ENCODE measurements at regions not wholly inside any gene's neighbourhood (a gene's known extent, or its start where the extent isn't known, plus 50 kb on each side); places are given as distances from the start of the nearest gene placed in this dataset.

DNA sequence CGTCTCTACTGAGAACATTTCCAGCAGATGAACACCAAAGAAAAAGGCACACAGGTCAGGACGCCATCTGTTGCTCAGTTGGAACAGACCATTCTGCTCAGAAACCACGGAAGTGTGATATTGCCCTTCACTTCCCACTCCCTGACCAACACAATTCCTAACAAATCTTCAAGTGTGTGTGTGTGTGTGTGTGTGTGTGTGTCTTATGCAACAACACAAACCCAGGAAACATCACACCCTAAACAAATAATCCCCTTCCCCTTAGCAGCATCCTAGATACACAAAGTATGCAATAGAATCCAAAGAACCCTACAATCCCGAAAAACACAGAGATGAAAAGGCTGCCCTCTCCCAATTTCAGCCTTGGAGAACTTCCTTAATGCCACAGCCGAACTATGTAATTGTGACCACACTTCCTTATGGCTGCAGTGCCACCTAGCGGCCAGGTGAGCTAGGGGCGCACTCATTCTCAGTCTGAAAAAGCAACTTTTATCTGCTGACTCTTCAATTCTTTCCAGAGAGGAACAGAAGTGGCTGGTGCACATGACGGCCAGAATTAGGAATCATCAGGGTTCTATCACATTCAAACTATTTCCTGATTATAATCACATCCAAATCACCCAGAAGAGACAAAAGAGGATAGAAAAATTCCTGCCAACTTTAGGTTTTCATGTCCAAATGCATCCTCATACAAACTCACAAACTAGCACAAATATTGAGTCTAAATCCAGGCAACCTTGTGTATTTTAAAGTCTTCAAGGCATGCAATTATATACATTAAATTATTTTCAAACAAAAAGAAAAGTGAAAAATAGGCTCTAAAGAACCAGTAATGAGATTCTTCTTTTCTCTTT, 164.9 kb downstream of the DHX15 start:
- no peak overlapping the region for H3K27ac ChIP-seq (ENCODE audit: insufficient read depth, low read depth, low read length, poor library complexity, severe bottlenecking)
- no peaks in the 10 kb centered on the region for H3K9me3 ChIP-seq (ENCODE audit: control insufficient read depth, low read length)
- H3K36me3 ChIP-seq (ENCODE audit: control insufficient read depth, insufficient read depth, low read length) = no peaks in the 10 kb centered on the region
- peaks cover 8% of the 10 kb centered on the region for H3K27me3 ChIP-seq (ENCODE audit: control insufficient read depth, insufficient read depth, low read length, poor library complexity, severe bottlenecking)
- no peak overlapping the region for H3K4me3 ChIP-seq (ENCODE audit: insufficient read depth, low read depth, low read length)
- H3K4me1 ChIP-seq (ENCODE audit: control insufficient read depth, insufficient read depth, low read length) = no peaks in the 10 kb centered on the region
- WGBS, 2 experiments = 28 to 31% methylated on average over 7 to 8 of the region's 8 CpGs

DNA sequence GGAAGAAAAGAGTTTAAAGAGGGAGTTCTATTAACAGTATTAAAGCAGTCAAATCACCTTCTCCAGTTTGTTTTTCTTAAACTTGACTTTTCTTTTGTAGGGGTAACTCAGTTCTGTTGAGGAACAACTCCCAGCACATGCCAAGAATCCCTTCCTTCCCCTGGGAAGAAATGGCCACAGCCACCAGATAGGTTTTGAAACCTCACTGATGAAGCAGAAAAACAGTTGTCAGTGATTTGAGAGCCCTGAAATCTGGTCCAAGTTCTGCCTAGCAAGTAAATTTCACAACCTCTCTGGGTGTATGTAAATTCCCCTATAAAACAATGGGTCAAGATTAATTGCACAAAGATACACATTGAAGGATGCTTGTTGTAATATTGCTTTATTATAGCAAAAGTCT, 167.1 kb downstream of the DHX15 start:
- Histone ChIP-seq H3K36me3 (ENCODE audit: control insufficient read depth, insufficient read depth, low read length) (no peaks in the 10 kb centered on the region), H3K27me3 (ENCODE audit: control insufficient read depth, insufficient read depth, low read length, poor library complexity, severe bottlenecking) (peaks cover 10% of the 10 kb centered on the region), H3K4me1 (ENCODE audit: control insufficient read depth, insufficient read depth, low read length) (peaks cover 14% of the 10 kb centered on the region), H3K4me3 (ENCODE audit: insufficient read depth, low read depth, low read length) (no peak overlapping the region), H3K27ac (ENCODE audit: insufficient read depth, low read depth, low read length, poor library complexity, severe bottlenecking) (no peak overlapping the region), H3K9me3 (ENCODE audit: control insufficient read depth, low read length) (no peaks in the 10 kb centered on the region)

DNA sequence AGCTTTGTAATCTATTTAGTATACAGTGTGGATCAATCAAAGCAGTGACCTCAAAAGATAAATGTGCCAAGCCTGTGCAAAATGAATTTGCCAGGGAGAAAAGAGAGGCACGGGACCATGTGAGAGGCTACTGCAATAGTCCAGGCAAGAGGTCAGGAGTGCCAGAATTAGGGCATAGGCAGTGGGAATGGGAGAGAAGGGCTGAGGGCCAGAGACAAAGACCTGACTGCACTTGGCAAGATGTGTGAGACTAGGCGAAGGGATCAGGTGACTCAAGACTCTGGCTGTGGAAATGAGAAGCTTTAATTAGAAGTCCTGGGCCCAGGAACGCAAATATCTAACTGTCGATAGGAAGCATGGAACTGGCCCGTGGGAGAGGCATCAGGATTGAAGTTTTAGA, 168.1 kb downstream of the DHX15 start:
- H3K27me3 ChIP-seq (ENCODE audit: control insufficient read depth, insufficient read depth, low read length, poor library complexity, severe bottlenecking) = peaks cover 12% of the 10 kb centered on the region
- no peak overlapping the region for H3K27ac ChIP-seq (ENCODE audit: insufficient read depth, low read depth, low read length, poor library complexity, severe bottlenecking)
- WGBS, 2 experiments = 94 to 96% methylated on average over 5 of the region's 5 CpGs
- H3K4me3 ChIP-seq (ENCODE audit: insufficient read depth, low read depth, low read length) = no peak overlapping the region
- H3K9me3 ChIP-seq (ENCODE audit: control insufficient read depth, low read length) = no peaks in the 10 kb centered on the region
- H3K36me3 ChIP-seq (ENCODE audit: control insufficient read depth, insufficient read depth, low read length) = no peaks in the 10 kb centered on the region
- peaks cover 14% of the 10 kb centered on the region for H3K4me1 ChIP-seq (ENCODE audit: control insufficient read depth, insufficient read depth, low read length)

DNA sequence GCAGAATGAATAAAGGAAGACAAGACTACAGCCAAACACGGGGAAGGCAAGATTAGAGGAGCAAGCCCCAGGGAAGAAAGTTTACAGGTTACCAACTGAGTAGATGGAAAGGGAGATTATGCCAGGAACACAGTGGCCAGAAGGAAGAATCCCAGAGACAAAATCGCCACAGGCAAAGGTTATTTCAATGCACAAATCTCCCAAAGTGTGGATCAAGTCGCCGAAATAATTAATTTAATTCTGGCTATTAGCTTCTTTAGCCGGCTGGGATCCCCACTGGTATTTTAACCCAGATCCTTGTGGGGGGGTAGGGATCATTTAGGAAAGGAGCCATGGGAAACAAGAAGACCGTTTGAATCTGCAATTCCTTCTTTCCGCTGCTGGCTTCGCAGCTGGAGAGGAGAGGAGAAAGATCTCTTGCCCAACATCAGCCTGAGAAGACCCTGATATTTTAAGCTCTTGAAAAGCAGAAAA, 171.0 kb downstream of the DHX15 start:
- Histone ChIP-seq H3K27ac (ENCODE audit: insufficient read depth, low read depth, low read length, poor library complexity, severe bottlenecking) (peak overlapping the region; percentile 26), H3K9me3 (ENCODE audit: control insufficient read depth, low read length) (no peaks in the 10 kb centered on the region), H3K36me3 (ENCODE audit: control insufficient read depth, insufficient read depth, low read length) (no peaks in the 10 kb centered on the region), H3K27me3 (ENCODE audit: control insufficient read depth, insufficient read depth, low read length, poor library complexity, severe bottlenecking) (peaks cover 16% of the 10 kb centered on the region), H3K4me1 (ENCODE audit: control insufficient read depth, insufficient read depth, low read length) (peaks cover 14% of the 10 kb centered on the region), H3K4me3 (ENCODE audit: insufficient read depth, low read depth, low read length) (no peak overlapping the region)
- 21 to 26% methylated on average over 8 of the region's 8 CpGs for WGBS, 2 experiments

DNA sequence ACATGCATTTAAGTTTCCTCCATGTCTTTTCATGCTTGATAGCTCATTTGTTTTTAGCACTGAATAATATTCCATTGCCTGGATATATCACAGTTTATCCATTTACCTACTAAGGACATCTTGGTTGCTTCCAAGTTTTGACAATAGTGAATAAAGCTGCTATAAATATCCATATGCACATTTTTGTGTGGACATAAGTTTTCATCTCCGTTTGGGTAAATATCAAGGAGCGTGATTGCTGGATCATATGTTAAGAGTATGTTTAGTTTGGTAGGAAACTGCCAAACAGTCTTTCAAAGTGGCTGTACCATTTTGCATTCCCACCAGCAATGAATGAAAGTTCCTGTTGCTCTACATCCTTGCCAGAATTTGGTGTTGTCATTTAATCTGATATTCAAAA, 172.5 kb downstream of the DHX15 start:
- no peaks in the 10 kb centered on the region for H3K9me3 ChIP-seq (ENCODE audit: control insufficient read depth, low read length)
- no peak overlapping the region for H3K27ac ChIP-seq (ENCODE audit: insufficient read depth, low read depth, low read length, poor library complexity, severe bottlenecking)
- H3K27me3 ChIP-seq (ENCODE audit: control insufficient read depth, insufficient read depth, low read length, poor library complexity, severe bottlenecking) = peaks cover 16% of the 10 kb centered on the region
- H3K4me1 ChIP-seq (ENCODE audit: control insufficient read depth, insufficient read depth, low read length) = peaks cover 14% of the 10 kb centered on the region
- no peak overlapping the region for H3K4me3 ChIP-seq (ENCODE audit: insufficient read depth, low read depth, low read length)
- 100% methylated on average over 2 of the region's 2 CpGs for WGBS, 2 experiments
- H3K36me3 ChIP-seq (ENCODE audit: control insufficient read depth, insufficient read depth, low read length) = no peaks in the 10 kb centered on the region

DNA sequence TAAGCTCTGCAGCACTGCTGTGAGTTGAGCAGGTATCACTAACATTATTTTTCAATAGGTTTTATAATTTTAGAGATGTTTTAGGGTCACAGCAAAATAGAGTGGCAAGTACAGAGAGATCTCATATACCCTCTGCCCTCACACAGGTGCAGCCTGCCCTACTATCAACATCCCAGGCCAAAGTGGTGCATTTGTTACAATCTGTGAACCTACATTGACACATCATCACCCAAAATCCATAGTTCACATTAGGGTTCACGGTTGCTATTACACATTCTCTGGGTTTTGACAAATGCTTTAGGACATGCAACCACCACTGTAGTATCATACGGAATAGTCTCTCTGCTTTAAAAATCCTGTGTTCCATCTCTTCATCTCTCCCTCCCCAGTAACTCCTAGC, 173.1 kb downstream of the DHX15 start:
- Histone ChIP-seq H3K9me3 (ENCODE audit: control insufficient read depth, low read length) (no peaks in the 10 kb centered on the region), H3K36me3 (ENCODE audit: control insufficient read depth, insufficient read depth, low read length) (no peaks in the 10 kb centered on the region), H3K27ac (ENCODE audit: insufficient read depth, low read depth, low read length, poor library complexity, severe bottlenecking) (no peak overlapping the region), H3K27me3 (ENCODE audit: control insufficient read depth, insufficient read depth, low read length, poor library complexity, severe bottlenecking) (peaks cover 13% of the 10 kb centered on the region), H3K4me1 (ENCODE audit: control insufficient read depth, insufficient read depth, low read length) (peaks cover 14% of the 10 kb centered on the region), H3K4me3 (ENCODE audit: insufficient read depth, low read depth, low read length) (no peak overlapping the region)
- 90 to 92% methylated on average over 2 of the region's 2 CpGs for WGBS, 2 experiments

DNA sequence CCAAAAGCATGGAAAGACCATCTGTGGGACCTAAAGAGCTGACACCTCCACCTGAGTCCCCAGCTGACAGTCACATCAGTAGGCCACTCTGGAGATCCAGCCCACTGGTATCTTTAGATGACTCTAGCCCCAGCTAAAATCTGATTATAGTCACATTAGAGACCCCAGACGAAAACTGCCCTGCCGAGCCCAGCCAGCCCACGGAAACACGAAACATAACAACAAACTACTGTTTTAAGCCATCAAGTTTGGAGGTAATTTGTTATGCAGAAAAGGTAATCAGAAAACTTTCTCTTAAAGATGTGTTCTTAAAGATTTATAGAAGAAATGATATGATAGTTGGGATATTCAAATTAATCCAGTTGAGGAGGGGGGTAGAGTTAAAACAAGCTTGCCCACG, 175.7 kb downstream of the DHX15 start:
- 90 to 95% methylated on average over 4 to 5 of the region's 5 CpGs for WGBS, 2 experiments
- Histone ChIP-seq H3K27ac (ENCODE audit: insufficient read depth, low read depth, low read length, poor library complexity, severe bottlenecking) (no peak overlapping the region), H3K36me3 (ENCODE audit: control insufficient read depth, insufficient read depth, low read length) (no peaks in the 10 kb centered on the region), H3K27me3 (ENCODE audit: control insufficient read depth, insufficient read depth, low read length, poor library complexity, severe bottlenecking) (peaks cover 6% of the 10 kb centered on the region), H3K4me1 (ENCODE audit: control insufficient read depth, insufficient read depth, low read length) (peaks cover 11% of the 10 kb centered on the region), H3K4me3 (ENCODE audit: insufficient read depth, low read depth, low read length) (no peak overlapping the region), H3K9me3 (ENCODE audit: control insufficient read depth, low read length) (no peaks in the 10 kb centered on the region)

DNA sequence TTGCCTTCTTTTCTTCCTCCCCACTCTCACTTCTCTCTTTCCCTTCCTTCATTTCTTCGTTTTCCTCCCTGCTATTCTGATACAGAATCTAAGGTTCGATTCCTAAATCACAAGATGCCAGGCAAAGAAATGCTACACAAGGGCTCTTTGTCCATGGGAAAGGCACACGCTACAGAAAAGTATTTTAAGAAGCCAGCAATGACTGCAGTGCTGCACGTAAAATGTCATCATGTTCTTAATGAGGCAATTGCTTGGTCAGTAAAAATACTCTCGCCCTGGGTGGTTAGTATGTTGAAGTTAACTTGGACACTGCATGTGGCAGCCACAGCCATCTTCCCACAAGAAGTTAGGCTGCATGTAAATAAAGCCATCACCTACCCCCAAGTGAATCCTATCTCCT, 178.4 kb downstream of the DHX15 start:
- 96 to 97% methylated on average over 5 of the region's 5 CpGs for whole genome bisulfite sequencing, 2 experiments
- H3K9me3 ChIP-seq (ENCODE audit: control insufficient read depth, low read length) = no peaks in the 10 kb centered on the region
- no peak overlapping the region for H3K4me3 ChIP-seq (ENCODE audit: insufficient read depth, low read depth, low read length)
- H3K27me3 ChIP-seq (ENCODE audit: control insufficient read depth, insufficient read depth, low read length, poor library complexity, severe bottlenecking) = peaks cover under 1% of the 10 kb centered on the region
- no peaks in the 10 kb centered on the region for H3K36me3 ChIP-seq (ENCODE audit: control insufficient read depth, insufficient read depth, low read length)
- no peaks in the 10 kb centered on the region for H3K4me1 ChIP-seq (ENCODE audit: control insufficient read depth, insufficient read depth, low read length)
- H3K27ac ChIP-seq (ENCODE audit: insufficient read depth, low read depth, low read length, poor library complexity, severe bottlenecking) = no peak overlapping the region

DNA sequence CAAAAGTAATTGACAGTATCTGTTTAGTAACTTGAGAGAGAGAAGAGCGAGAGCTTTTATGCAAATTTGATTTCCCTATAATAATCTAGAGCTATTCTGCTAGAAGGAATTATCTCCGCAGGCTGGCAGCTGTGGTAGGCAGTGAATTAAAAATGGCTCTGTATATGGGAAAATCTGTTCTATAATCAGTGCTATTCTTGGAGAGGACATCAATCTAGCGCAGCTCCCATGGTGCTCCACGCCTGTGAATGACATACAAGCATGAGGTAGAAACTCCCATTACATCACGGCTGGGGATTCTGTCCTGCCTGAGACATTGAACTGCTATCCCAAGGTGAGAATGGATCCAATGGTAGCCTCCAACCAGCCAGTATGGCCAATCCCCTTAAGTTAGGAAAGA, 179.0 kb downstream of the DHX15 start:
- Histone ChIP-seq H3K4me1 (ENCODE audit: control insufficient read depth, insufficient read depth, low read length) (no peaks in the 10 kb centered on the region), H3K9me3 (ENCODE audit: control insufficient read depth, low read length) (no peaks in the 10 kb centered on the region), H3K4me3 (ENCODE audit: insufficient read depth, low read depth, low read length) (no peak overlapping the region), H3K27ac (ENCODE audit: insufficient read depth, low read depth, low read length, poor library complexity, severe bottlenecking) (no peak overlapping the region), H3K36me3 (ENCODE audit: control insufficient read depth, insufficient read depth, low read length) (no peaks in the 10 kb centered on the region), H3K27me3 (ENCODE audit: control insufficient read depth, insufficient read depth, low read length, poor library complexity, severe bottlenecking) (no peaks in the 10 kb centered on the region)
- 93 to 96% methylated on average over 4 to 5 of the region's 5 CpGs for WGBS, 2 experiments

DNA sequence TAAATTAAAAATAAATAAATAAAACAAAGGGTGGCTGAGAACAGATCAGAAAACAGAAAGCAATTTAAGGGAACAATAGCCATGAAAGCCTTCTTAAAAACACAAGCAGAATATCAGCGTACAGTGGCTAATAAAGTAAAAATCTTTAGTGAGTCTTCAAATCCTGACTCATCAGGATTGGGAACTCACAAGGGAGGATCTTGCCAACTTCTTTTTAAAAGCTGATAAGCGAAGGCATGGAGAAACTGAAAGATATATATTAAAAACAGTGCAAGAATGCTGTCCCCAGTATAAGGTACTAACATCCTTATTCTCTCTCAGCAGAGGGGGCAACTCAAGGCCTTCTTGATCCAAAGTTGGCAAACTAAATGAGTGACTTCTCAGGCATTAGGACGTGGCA, 180.1 kb downstream of the DHX15 start:
- Histone ChIP-seq H3K4me3 (ENCODE audit: insufficient read depth, low read depth, low read length) (no peak overlapping the region), H3K9me3 (ENCODE audit: control insufficient read depth, low read length) (no peaks in the 10 kb centered on the region), H3K4me1 (ENCODE audit: control insufficient read depth, insufficient read depth, low read length) (no peaks in the 10 kb centered on the region), H3K27ac (ENCODE audit: insufficient read depth, low read depth, low read length, poor library complexity, severe bottlenecking) (no peak overlapping the region), H3K36me3 (ENCODE audit: control insufficient read depth, insufficient read depth, low read length) (no peaks in the 10 kb centered on the region), H3K27me3 (ENCODE audit: control insufficient read depth, insufficient read depth, low read length, poor library complexity, severe bottlenecking) (no peaks in the 10 kb centered on the region)
- 97% methylated on average over 3 of the region's 3 CpGs for WGBS, 2 experiments

Data from ectodermal cell (in vitro differentiated cells).